Suprapubic skin (tissue), 4 donors: ENCODE measurements at regions not wholly inside any gene's neighbourhood (a gene's known extent, or its start where the extent isn't known, plus 50 kb on each side); places are given as distances from the start of the nearest gene placed in this dataset.

ENCODE experiments used
- DNase-seq, 2 donors: peaks; one replicate each; pipeline ENCODE4 v3.0.0-alpha.2; 2019; ENCODE audit warnings: low spot score in 2 of 2
- H3K27ac ChIP-seq: fragments of 200-600 bp; sonication (generic); one replicate; pipeline ENCODE4 v1.5.1; 2019
- H3K27me3 ChIP-seq: fragments of 200-600 bp; sonication (generic); one replicate; pipeline ENCODE4 v1.5.1; 2019
- H3K36me3 ChIP-seq: fragments of 200-600 bp; sonication (generic); one replicate; pipeline ENCODE4 v1.5.1; 2019
- H3K4me1 ChIP-seq: fragments of 200-600 bp; sonication (generic); one replicate; pipeline ENCODE4 v1.5.1; 2019
- H3K4me3 ChIP-seq: fragments of 200-600 bp; sonication (generic); one replicate; pipeline ENCODE4 v1.5.1; 2019; ENCODE audit warnings: mild to moderate bottlenecking
- H3K9me3 ChIP-seq: fragments of 200-600 bp; sonication (generic); one replicate; pipeline ENCODE4 v1.5.1; 2019
- EP300 ChIP-seq: sonication (generic); formaldehyde crosslinking; IDR thresholded peaks from one replicate; pipeline ENCODE4 v1.6.1; 2017; ENCODE audit warnings: antibody characterized with exemption
- POLR2A ChIP-seq, 2 donors: fragments of 450-650 bp; IDR thresholded peaks; one replicate each; pipeline ENCODE4 v1.6.1; 2017; ENCODE audit warnings: antibody characterized with exemption in 2 of 2, mild to moderate bottlenecking in 2 of 2, moderate library complexity in 2 of 2
- POLR2AphosphoS5 ChIP-seq, 3 donors: sonication (generic); formaldehyde crosslinking; IDR thresholded peaks; one replicate each; pipeline ENCODE4 v1.6.1; 2017; ENCODE audit warnings: antibody characterized with exemption in 3 of 3
- WGBS: methylation state at CpG from one replicate; pipeline ENCODE4 v1.1.5; 2018; 5-methylcytosine and 5-hydroxymethylcytosine counted together
- TF ChIP-seq, protein P1 (sequence below), 2 donors: fragments of 200-600 bp in 1 of 2; fragments of 450-650 bp in 1 of 2; sonication (generic) in 1 of 2; IDR thresholded peaks; one replicate each; pipeline ENCODE4 v1.5.1; 2016 to 2019; ENCODE audit warnings: antibody characterized with exemption in 2 of 2, mild to moderate bottlenecking in 1 of 2, moderate library complexity in 1 of 2

DNA sequence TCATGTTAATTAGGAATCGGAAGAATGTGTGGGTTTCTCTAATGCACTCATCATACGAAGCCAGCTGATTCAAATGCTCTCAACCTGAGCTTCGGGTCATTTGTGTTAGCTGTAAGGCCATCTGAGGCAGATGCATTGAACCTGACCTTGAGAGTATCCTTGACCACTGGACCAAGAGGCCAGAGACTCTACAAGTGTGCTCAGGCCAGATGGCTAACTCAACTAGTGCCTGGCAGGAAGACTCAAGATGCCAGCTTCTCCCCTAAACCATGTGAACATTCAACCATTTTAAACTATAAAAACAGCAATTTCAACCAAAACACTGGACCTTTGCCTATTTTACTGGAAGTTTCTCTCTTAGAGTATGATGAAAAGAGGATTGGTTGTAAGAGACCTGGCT is 168.6 kb upstream of the CDH4 start:
- H3K27me3 ChIP-seq = peaks cover 6% of the 10 kb centered on the region
- WGBS = 86% methylated on average over 3 of the region's 3 CpGs
- no peak for DNase-seq
- no peaks in the 10 kb centered on the region for H3K9me3 ChIP-seq
- TF ChIP-seq, protein P1, sequence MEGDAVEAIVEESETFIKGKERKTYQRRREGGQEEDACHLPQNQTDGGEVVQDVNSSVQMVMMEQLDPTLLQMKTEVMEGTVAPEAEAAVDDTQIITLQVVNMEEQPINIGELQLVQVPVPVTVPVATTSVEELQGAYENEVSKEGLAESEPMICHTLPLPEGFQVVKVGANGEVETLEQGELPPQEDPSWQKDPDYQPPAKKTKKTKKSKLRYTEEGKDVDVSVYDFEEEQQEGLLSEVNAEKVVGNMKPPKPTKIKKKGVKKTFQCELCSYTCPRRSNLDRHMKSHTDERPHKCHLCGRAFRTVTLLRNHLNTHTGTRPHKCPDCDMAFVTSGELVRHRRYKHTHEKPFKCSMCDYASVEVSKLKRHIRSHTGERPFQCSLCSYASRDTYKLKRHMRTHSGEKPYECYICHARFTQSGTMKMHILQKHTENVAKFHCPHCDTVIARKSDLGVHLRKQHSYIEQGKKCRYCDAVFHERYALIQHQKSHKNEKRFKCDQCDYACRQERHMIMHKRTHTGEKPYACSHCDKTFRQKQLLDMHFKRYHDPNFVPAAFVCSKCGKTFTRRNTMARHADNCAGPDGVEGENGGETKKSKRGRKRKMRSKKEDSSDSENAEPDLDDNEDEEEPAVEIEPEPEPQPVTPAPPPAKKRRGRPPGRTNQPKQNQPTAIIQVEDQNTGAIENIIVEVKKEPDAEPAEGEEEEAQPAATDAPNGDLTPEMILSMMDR (IDR thresholded peaks at IDR 0.05) = no peak
- TF ChIP-seq POLR2AphosphoS5 (IDR thresholded peaks at IDR 0.05) (no peak), EP300 (no peak), POLR2A (IDR thresholded peaks at IDR 0.05) (no peak)
- H3K27ac ChIP-seq = no peak overlapping the region
- no peaks in the 10 kb centered on the region for H3K36me3 ChIP-seq
- no peaks in the 10 kb centered on the region for H3K4me1 ChIP-seq
- no peak overlapping the region for H3K4me3 ChIP-seq

DNA sequence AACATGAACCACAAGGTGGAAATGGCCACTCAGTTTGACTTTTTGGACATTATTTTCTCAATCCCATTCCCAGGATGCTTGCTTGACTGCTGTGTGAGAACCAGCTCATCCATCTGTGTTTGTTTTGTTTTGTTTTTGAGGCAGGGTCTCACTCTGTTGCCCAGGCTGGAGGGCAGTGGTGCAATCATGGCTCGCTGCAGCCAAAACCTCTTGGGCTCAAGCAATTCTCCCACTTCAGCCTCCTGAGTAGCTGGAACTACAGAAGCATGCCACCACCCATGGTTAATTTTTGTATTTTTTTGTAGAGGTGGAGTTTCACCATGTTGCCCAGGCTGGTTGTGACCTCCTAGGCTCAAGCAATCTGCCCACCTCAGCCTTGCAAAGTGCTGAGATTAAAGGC is 166.0 kb upstream of the CDH4 start:
- H3K27ac ChIP-seq = no peak overlapping the region
- H3K4me1 ChIP-seq = no peaks in the 10 kb centered on the region
- TF ChIP-seq POLR2AphosphoS5 (IDR thresholded peaks at IDR 0.05) (no peak), POLR2A (IDR thresholded peaks at IDR 0.05) (no peak), EP300 (no peak)
- TF ChIP-seq, protein P1 (IDR thresholded peaks at IDR 0.05) = no peak
- H3K36me3 ChIP-seq = no peaks in the 10 kb centered on the region
- WGBS = 90% methylated on average over 1 of the region's 1 CpG
- H3K9me3 ChIP-seq = no peaks in the 10 kb centered on the region
- DNase-seq = no peak
- H3K27me3 ChIP-seq = peaks cover 6% of the 10 kb centered on the region
- no peak overlapping the region for H3K4me3 ChIP-seq

DNA sequence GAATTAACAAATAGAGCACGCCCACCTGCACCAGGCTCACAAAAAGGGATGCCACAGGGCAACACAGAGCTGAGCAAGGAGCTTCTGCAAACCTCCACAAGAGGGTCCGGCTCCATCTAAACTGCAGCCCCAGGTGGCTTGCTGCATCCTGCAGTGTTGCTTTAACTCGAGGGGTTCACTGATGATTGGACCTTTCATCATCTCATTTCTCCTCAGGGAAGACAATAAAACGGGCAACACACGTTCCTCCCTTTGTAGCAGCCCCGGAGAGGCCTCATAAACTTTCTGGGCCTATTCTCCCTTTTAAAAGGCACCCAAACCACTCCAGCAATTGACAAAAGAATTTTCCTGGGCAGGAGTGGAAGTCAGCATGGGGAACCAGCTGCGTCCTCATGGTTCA is 161.5 kb upstream of the CDH4 start:
- Histone ChIP-seq H3K27ac (no peak overlapping the region), H3K9me3 (peaks cover 7% of the 10 kb centered on the region), H3K4me1 (no peaks in the 10 kb centered on the region), H3K27me3 (no peaks in the 10 kb centered on the region), H3K4me3 (no peak overlapping the region), H3K36me3 (no peaks in the 10 kb centered on the region)
- WGBS = 31% methylated on average over 7 of the region's 7 CpGs
- TF ChIP-seq POLR2AphosphoS5 (IDR thresholded peaks at IDR 0.05) = no peak
- no peak for TF ChIP-seq POLR2A (IDR thresholded peaks at IDR 0.05)
- TF ChIP-seq, protein P1 (IDR thresholded peaks at IDR 0.05) = no peak
- TF ChIP-seq EP300 = no peak
- DNase-seq = no peak

DNA sequence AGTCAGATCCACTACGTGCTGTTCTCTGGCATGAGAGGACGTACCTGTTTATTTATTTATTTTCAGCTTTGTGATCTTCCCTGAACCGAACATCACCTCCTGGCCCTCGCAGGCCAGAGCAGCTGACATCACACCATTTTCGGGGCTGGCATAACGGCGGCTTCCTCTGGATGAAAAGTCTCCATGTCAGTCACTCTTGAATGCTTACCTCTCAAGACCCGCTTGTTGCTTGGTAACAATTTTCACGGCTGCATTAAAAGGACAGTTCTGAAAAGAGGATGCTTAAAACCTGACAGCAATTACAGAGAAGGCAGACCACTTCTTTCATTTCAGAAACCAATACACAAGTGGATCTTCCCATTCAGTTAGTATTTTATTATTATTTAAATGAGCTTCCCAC is 159.8 kb upstream of the CDH4 start:
- WGBS = 89% methylated on average over 9 of the region's 9 CpGs
- H3K4me3 ChIP-seq = no peak overlapping the region
- peaks cover 7% of the 10 kb centered on the region for H3K9me3 ChIP-seq
- H3K27ac ChIP-seq = no peak overlapping the region
- H3K4me1 ChIP-seq = no peaks in the 10 kb centered on the region
- no peak for DNase-seq
- no peaks in the 10 kb centered on the region for H3K36me3 ChIP-seq
- H3K27me3 ChIP-seq = no peaks in the 10 kb centered on the region
- TF ChIP-seq EP300 (no peak), POLR2A (IDR thresholded peaks at IDR 0.05) (no peak)
- TF ChIP-seq, protein P1 (IDR thresholded peaks at IDR 0.05) = no peak

DNA sequence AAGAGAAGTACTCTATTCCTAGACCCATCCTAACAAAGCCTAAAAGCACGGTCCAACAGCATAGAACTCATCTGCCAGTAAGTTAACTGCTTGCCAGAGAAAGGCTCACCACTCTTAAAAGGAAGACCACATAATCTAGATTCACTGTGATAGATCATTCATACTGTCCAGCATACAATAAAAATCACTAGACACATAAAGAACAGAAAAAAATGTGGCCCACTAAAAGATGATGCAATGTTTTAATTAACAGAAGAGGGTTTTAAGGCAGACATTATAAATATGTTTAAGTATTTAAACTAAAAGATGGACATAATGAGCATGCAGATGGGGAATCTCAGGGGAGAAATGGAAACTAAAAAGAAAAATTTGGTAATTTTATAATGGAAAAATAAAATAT is 157.5 kb upstream of the CDH4 start:
- Histone ChIP-seq H3K4me1 (no peaks in the 10 kb centered on the region), H3K27me3 (peaks cover 5% of the 10 kb centered on the region), H3K4me3 (no peak overlapping the region), H3K27ac (no peak overlapping the region), H3K9me3 (peaks cover 7% of the 10 kb centered on the region), H3K36me3 (no peaks in the 10 kb centered on the region)
- TF ChIP-seq POLR2AphosphoS5 (IDR thresholded peaks at IDR 0.05) = no peak
- TF ChIP-seq, protein P1 (IDR thresholded peaks at IDR 0.05) = no peak
- no peak for TF ChIP-seq POLR2A (IDR thresholded peaks at IDR 0.05)
- TF ChIP-seq EP300 = no peak
- WGBS = 75% methylated on average over 1 of the region's 1 CpG
- no peak for DNase-seq
